Epithelial cell of esophagus (primary cell): ENCODE measurements at regions not wholly inside any gene's neighbourhood (a gene's known extent, or its start where the extent isn't known, plus 50 kb on each side); places are given as distances from the start of the nearest gene placed in this dataset.
A peak's percentile ranks its signal among the peaks of the same experiment; 100 is the strongest.

Experiments used
- DNase-seq: peaks from one replicate; pipeline ENCODE4 v3.0.0; 2010; ENCODE audit warnings: low read depth
- H3K4me3 ChIP-seq: 2 replicates; pipeline ENCODE4 v1.5.1; 2011; ENCODE audit warnings: mild to moderate bottlenecking, low read length, control low read depth
- TF ChIP-seq, protein P1 (sequence below): IDR thresholded peaks from 2 replicates; pipeline ENCODE4 v1.5.1; 2011; ENCODE audit warnings: low read depth, mild to moderate bottlenecking, low read length, control low read depth, inconsistent platforms; ENCODE audit not compliant: insufficient read depth; ENCODE audit errors: missing control alignments

DNA sequence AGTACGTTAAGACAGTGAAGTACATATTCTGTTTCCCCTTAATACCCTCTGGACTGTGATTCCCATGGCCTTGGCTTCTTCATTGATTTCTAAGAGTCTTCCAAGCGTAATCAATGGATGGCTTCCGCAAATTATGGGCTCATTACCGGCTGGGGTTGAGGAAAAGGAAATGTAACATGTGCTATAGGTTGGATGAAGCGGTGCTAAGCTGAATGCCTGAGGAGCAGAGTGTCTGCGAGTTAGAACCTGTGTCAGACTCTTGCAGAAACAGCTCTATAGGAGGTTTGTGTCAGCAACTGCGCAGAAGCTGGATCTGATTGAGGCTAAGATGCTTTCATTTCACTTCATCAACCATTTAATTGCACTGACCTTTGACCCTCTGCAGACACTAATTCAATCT is 114.3 kb upstream of the CDH18 start:
- TF ChIP-seq, protein P1, sequence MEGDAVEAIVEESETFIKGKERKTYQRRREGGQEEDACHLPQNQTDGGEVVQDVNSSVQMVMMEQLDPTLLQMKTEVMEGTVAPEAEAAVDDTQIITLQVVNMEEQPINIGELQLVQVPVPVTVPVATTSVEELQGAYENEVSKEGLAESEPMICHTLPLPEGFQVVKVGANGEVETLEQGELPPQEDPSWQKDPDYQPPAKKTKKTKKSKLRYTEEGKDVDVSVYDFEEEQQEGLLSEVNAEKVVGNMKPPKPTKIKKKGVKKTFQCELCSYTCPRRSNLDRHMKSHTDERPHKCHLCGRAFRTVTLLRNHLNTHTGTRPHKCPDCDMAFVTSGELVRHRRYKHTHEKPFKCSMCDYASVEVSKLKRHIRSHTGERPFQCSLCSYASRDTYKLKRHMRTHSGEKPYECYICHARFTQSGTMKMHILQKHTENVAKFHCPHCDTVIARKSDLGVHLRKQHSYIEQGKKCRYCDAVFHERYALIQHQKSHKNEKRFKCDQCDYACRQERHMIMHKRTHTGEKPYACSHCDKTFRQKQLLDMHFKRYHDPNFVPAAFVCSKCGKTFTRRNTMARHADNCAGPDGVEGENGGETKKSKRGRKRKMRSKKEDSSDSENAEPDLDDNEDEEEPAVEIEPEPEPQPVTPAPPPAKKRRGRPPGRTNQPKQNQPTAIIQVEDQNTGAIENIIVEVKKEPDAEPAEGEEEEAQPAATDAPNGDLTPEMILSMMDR = no peak
- DNase-seq = peak; percentile 49
- H3K4me3 ChIP-seq = no peak overlapping the region

DNA sequence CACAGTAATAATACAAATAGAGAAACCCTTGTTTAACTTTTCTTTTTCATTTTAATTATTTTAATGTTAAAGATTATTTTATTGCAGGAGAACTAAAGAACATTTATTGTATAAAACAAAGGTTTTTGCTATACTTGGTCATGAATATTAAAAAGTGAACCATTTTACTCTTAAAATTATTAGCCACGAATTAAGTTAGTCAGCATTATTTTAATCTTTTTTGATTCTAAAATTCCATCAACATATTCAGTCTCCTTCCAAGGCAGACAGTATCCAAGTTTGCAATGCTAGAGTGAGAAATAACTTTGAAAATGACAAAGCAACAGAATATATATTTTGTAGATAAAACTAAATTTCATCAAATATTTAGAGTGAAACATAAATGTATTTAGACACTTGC is 110.7 kb upstream of the CDH18 start:
- H3K4me3 ChIP-seq = no peak overlapping the region
- DNase-seq = no peak
- TF ChIP-seq, protein P1 = no peak

DNA sequence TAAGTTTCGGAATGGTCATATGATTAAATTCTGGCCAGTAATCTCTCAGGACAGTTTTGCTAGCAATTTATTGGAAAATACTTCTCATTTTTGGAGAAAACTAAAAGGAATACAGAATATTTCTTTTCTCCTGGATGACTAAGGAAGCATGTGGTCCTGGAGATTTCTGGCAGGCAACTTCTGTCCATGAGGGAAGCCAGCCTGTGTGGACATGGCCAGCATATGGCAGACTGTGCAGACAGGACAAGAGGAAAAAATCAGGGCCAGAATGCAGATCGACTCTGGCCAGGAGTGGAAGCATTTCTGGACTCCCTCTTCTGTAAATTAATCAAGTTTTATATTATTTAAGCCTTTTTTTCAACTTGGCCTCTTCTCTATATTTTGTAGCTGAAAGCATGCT is 100.4 kb upstream of the CDH18 start:
- no peak for DNase-seq
- no peak overlapping the region for H3K4me3 ChIP-seq
- TF ChIP-seq, protein P1 = no peak

DNA sequence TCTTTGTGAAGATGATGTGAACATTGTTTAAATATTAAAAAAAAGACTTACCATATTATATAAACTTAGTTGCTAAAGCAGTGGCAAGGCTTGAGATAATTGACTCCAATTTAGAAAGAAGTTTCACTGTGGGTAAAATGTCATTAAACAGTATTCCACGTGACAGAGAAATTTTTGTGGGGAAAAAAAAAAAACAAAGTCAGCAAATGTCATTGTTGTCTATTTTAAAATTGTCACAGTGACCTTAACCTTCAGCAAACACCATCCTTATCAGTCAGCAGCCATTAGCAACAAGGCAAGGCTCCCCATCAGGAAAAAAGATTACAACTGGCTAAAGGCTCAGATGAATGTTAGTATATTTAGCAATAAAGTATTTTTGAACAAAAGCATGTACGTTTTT is 99.3 kb upstream of the CDH18 start:
- no peak overlapping the region for H3K4me3 ChIP-seq
- no peak for DNase-seq
- TF ChIP-seq, protein P1 = no peak

DNA sequence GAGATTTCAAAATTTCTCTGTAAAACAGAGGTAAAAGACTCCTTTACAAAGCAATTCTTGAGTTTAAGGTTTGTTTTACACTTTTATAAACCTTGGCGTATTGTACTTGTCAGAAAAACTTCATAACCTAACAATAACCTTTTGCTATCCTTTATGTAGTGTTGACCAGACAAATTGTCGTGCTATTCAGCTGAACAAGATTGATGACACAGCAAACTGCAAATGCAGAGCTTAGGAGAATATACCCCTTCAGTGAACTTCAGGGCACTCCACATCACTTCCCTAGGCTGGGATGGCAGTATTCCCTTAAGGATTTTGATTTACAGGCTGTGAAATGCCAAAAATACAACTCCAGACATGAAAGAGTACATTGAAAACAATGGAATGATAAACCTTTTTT is 89.2 kb upstream of the CDH18 start:
- TF ChIP-seq, protein P1 = no peak
- no peak for DNase-seq
- H3K4me3 ChIP-seq = no peak overlapping the region

DNA sequence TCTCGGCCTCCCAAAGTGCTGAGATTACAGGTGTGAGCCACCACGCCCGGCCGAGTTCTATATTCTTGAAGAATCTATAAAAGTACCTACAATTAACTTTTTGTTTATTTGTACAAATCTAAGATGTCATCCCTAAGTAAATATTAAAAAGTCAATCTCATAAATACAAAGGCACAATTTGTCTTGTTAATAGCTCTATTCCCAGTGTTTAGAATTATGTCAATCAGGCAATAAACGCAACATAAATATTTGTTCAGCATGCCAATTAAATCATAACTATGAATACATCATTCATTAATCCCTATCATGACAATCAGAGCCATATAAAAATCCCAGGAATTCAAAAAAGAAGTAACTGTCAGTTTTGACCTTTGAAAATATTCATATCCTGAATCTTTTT is 68.9 kb upstream of the CDH18 start:
- H3K4me3 ChIP-seq = no peak overlapping the region
- DNase-seq = no peak
- TF ChIP-seq, protein P1 = no peak

DNA sequence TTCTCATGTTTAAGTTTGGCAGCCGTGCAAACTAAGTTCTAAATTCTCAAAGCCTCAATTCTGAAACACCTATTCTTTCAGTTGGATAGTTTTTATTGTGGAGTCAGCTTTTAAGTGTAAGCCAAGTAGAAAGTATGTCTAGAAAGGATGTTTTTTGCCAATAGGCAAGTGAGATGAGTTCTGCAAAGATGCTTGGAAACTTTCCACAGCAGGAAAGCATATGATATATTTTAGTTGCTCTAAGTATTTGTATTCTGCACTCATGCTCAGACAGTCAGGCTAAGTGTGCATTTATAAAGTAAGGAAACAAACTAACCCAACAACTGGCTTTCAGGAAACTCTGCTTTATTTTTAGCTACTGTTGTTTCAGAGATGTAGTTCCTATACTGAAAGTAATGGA is 67.3 kb upstream of the CDH18 start:
- no peak overlapping the region for H3K4me3 ChIP-seq
- no peak for DNase-seq
- TF ChIP-seq, protein P1 = no peak
